ENCODE measurements at regions not wholly inside any gene's neighbourhood (a gene's known extent, or its start where the extent isn't known, plus 50 kb on each side); places are given as distances from the start of the nearest gene placed in this dataset.

- Histone ChIP-seq H3K9me3 (ENCODE audit: low read depth) (no peaks in the 10 kb centered on the region), H4K20me1 (ENCODE audit: insufficient read depth, poor library complexity, severe bottlenecking) (no peaks in the 10 kb centered on the region), H3K9me2 (replicated peaks; ENCODE audit: insufficient read depth) (no peaks in the 10 kb centered on the region), H3K36me3 (replicated peaks; ENCODE audit: insufficient read depth, low read depth) (no peaks in the 10 kb centered on the region), H3K79me2 (no peaks in the 10 kb centered on the region), H3K27ac (no peak overlapping the region), H2AFZ (no peak overlapping the region), H3K27me3 (no peaks in the 10 kb centered on the region), H3K4me3 (no peak overlapping the region), H3K4me2 (no peak overlapping the region), H3K4me1 (ENCODE audit: insufficient read depth) (no peaks in the 10 kb centered on the region)
- no peak for TF ChIP-seq EZH2 (IDR thresholded peaks at IDR 0.05; ENCODE audit: borderline replicate concordance)
- no peak for TF ChIP-seq CTCF (IDR thresholded peaks at IDR 0.05; ENCODE audit: poor library complexity)
- 87% methylated on average over 3 of the region's 3 CpGs for WGBS (ENCODE audit: low lambda C conversion rate, missing lambda C conversion rate)
- no peak for DNase-seq (ENCODE audit: low spot score)
Measured at GRCh38 chr1:220344745-220345144, 72.5 kb upstream of the RAB3GAP2 start.

DNA sequence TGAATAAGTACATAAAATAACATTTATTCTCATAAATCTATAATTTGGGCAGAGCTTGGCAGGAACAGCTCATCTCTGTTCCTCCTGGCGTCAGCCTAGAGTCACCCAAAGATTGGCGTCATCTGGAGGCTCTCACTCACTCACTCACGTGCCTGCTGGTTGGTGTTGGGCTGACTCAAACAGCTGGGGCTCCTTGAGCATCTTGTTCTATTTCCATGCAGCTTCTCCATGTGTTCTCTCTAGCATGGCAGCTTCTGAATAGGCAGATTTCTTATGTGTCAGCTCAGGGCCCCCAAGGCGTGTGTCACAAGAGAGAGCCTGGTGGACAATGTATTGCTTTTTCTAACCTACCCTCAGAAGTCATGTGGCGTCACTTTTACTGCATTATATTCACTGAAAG is 70.6 kb upstream of the RAB3GAP2 start:
- 81% methylated on average over 5 of the region's 5 CpGs for WGBS (ENCODE audit: low lambda C conversion rate, missing lambda C conversion rate)
- TF ChIP-seq EZH2 (IDR thresholded peaks at IDR 0.05; ENCODE audit: borderline replicate concordance) (no peak), CTCF (IDR thresholded peaks at IDR 0.05; ENCODE audit: poor library complexity) (no peak), EZH2phosphoT487 (IDR thresholded peaks at IDR 0.05; ENCODE audit: low read depth, severe bottlenecking, unreplicated experiment) (no peak)
- H3K4me1 ChIP-seq (ENCODE audit: insufficient read depth): no peaks in the 10 kb centered on the region

DNA sequence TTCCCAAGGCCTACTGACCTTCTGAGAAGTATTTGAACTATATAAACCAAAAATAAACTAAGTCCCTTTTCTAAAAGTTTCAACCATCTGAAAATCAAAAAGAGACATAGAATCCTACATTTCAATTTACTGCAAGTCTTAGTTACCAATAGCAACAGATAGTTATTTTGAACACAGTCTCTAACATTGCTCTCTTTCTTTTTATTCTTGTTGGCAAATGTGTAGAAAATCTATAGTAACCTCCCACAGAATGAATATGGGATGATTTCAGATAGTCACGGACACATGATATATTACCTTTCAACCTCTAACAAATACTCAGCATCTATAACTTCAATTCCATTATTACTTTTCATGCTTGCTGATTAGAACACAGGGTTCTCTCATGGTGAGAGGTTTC is 68.9 kb upstream of the RAB3GAP2 start:
- 90% methylated on average over 1 of the region's 1 CpG for WGBS (ENCODE audit: low lambda C conversion rate, missing lambda C conversion rate)
- H2AFZ ChIP-seq: no peak overlapping the region
- TF ChIP-seq CTCF (IDR thresholded peaks at IDR 0.05; ENCODE audit: poor library complexity) (no peak), EZH2phosphoT487 (IDR thresholded peaks at IDR 0.05; ENCODE audit: low read depth, severe bottlenecking, unreplicated experiment) (no peak), EZH2 (IDR thresholded peaks at IDR 0.05; ENCODE audit: borderline replicate concordance) (no peak)
- no peaks in the 10 kb centered on the region for H4K20me1 ChIP-seq (ENCODE audit: insufficient read depth, poor library complexity, severe bottlenecking)
- no peak overlapping the region for H3K27ac ChIP-seq
- no peak overlapping the region for H3K4me2 ChIP-seq
- H3K27me3 ChIP-seq: no peaks in the 10 kb centered on the region
- H3K36me3 ChIP-seq (replicated peaks; ENCODE audit: insufficient read depth, low read depth): no peaks in the 10 kb centered on the region
- H3K79me2 ChIP-seq: no peaks in the 10 kb centered on the region
- H3K4me3 ChIP-seq: no peak overlapping the region
- no peak for DNase-seq (ENCODE audit: low spot score)
- H3K4me1 ChIP-seq (ENCODE audit: insufficient read depth): no peaks in the 10 kb centered on the region
- no peaks in the 10 kb centered on the region for H3K9me2 ChIP-seq (replicated peaks; ENCODE audit: insufficient read depth)
- no peaks in the 10 kb centered on the region for H3K9me3 ChIP-seq (ENCODE audit: low read depth)

More for the DNA sequence above, 70.6 kb upstream of the RAB3GAP2 start:
- Histone ChIP-seq H3K79me2 (no peaks in the 10 kb centered on the region), H2AFZ (no peak overlapping the region), H4K20me1 (ENCODE audit: insufficient read depth, poor library complexity, severe bottlenecking) (no peaks in the 10 kb centered on the region), H3K4me3 (no peak overlapping the region), H3K4me2 (no peak overlapping the region), H3K27me3 (no peaks in the 10 kb centered on the region), H3K27ac (no peak overlapping the region), H3K9me2 (replicated peaks; ENCODE audit: insufficient read depth) (no peaks in the 10 kb centered on the region), H3K9me3 (ENCODE audit: low read depth) (no peaks in the 10 kb centered on the region), H3K36me3 (replicated peaks; ENCODE audit: insufficient read depth, low read depth) (no peaks in the 10 kb centered on the region)
- DNase-seq (ENCODE audit: low spot score): no peak

DNA sequence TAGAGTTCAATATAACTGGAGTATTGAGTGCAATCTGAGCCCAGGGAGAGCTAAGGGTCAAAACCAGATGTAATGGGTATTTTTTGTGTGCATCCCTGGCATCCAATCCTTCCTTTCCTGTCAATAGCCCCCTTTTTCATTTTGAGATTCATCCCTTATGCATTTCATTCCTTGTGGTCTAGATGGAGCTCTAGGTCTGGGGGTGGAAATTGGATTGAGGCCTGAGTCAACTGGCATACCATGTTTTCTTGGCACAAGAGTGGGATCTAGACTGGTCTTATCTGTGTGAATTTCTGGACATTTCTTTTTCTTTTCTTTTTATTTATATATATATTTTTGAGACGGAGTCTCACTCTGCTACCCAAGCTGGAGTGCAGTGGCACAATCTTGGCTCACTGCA is 67.3 kb upstream of the RAB3GAP2 start:
- Histone ChIP-seq H3K4me1 (ENCODE audit: insufficient read depth) (no peaks in the 10 kb centered on the region), H3K79me2 (no peaks in the 10 kb centered on the region), H3K9me2 (replicated peaks; ENCODE audit: insufficient read depth) (no peaks in the 10 kb centered on the region), H3K4me2 (no peak overlapping the region), H3K36me3 (replicated peaks; ENCODE audit: insufficient read depth, low read depth) (no peaks in the 10 kb centered on the region), H3K27ac (no peak overlapping the region), H2AFZ (no peak overlapping the region), H3K27me3 (no peaks in the 10 kb centered on the region), H4K20me1 (ENCODE audit: insufficient read depth, poor library complexity, severe bottlenecking) (no peaks in the 10 kb centered on the region), H3K4me3 (no peak overlapping the region), H3K9me3 (ENCODE audit: low read depth) (no peaks in the 10 kb centered on the region)
- WGBS (ENCODE audit: low lambda C conversion rate, missing lambda C conversion rate): 96% methylated on average over 1 of the region's 1 CpG
- DNase-seq (ENCODE audit: low spot score): no peak
- TF ChIP-seq EZH2phosphoT487 (IDR thresholded peaks at IDR 0.05; ENCODE audit: low read depth, severe bottlenecking, unreplicated experiment) (no peak), EZH2 (IDR thresholded peaks at IDR 0.05; ENCODE audit: borderline replicate concordance) (no peak), CTCF (IDR thresholded peaks at IDR 0.05; ENCODE audit: poor library complexity) (no peak)

All from hepatocyte (in vitro differentiated cells).